GM12878 (cell line): ENCODE measurements at regions not wholly inside any gene's neighbourhood (a gene's known extent, or its start where the extent isn't known, plus 50 kb on each side); places are given as distances from the start of the nearest gene placed in this dataset.

ENCODE experiments used
- ATAC-seq: fragments of 200-7000 bp; cut with Tn5 transposase; 3 replicates; pipeline ENCODE4 v1.9.1; 2020; ENCODE audit warnings: mild to moderate bottlenecking, moderate library complexity
- BruUV-seq: library from RNA; stranded (reverse); fragments of 400-500 nt; replicated peaks from 2 replicates; lab custom pipeline; 2021; lab: Mats Ljungman, UMichigan
- CTCF ChIA-PET: fragments of 300-600 bp; sonication (Branson Sonifier 250); formaldehyde crosslinking; extraction: SDS; loops from one replicate; lab custom pipeline; 2021; ENCODE audit warnings: inconsistent platforms; lab: Yijun Ruan, JAX
- POLR2A ChIA-PET: fragments of 350-600 bp; formaldehyde crosslinking; extraction: SDS; loops from one replicate; lab custom pipeline; 2021; ENCODE audit warnings: inconsistent platforms; lab: Charles Lee
- RAD21 ChIA-PET: fragments of 300-600 bp; sonication (Branson Sonifier 250); formaldehyde crosslinking; loops from one replicate; lab custom pipeline; 2023; ENCODE audit warnings: antibody characterized with exemption; ENCODE audit not compliant: unreplicated experiment; lab: Charles Lee
- SMC1A ChIA-PET: fragments of 300-600 bp; sonication (Branson Sonifier 250); formaldehyde crosslinking; loops from one replicate; lab custom pipeline; 2023; ENCODE audit not compliant: unreplicated experiment, uncharacterized antibody; lab: Charles Lee
- DNase-seq: peaks from one replicate; pipeline ENCODE4 v3.0.0-alpha.2; 2011; ENCODE audit warnings: low read depth, low spot score
- FAIRE-seq: peaks from 3 replicates; lab custom pipeline; 2011; peaks lifted over from hg19 to GRCh38; lab: Jason Lieb, UNC
- H2AFZ ChIP-seq: 2 replicates; pipeline ENCODE4 v1.6.0; 2011; ENCODE audit warnings: low read depth, low read length, control low read depth; ENCODE audit not compliant: control insufficient read depth
- H3K27ac ChIP-seq: 2 replicates; pipeline ENCODE4 v1.5.1; 2011; ENCODE audit warnings: control low read depth; ENCODE audit not compliant: control insufficient read depth, insufficient read depth
- H3K27me3 ChIP-seq, 2 experiments: replicated peaks in 1 of 2; 2 replicates each; pipeline versions ENCODE4 v1.6.0 to v1.6.1; 2011; ENCODE audit warnings: low read length in 1 of 2; ENCODE audit not compliant: control insufficient read depth in 2 of 2, insufficient read depth in 2 of 2
- H3K36me3 ChIP-seq, 2 experiments: 2 replicates each; pipeline ENCODE4 v1.5.1; 2011; ENCODE audit warnings: low read length in 1 of 2; ENCODE audit not compliant: control insufficient read depth in 2 of 2, insufficient read depth in 2 of 2
- H3K4me1 ChIP-seq: 2 replicates; pipeline ENCODE4 v1.6.1; 2011; ENCODE audit warnings: mild to moderate bottlenecking, low read length, moderate library complexity, mixed read lengths; ENCODE audit not compliant: control insufficient read depth, insufficient read depth
- H3K4me2 ChIP-seq: 2 replicates; pipeline ENCODE4 v1.6.0; 2011; ENCODE audit warnings: control low read depth; ENCODE audit not compliant: control insufficient read depth, insufficient read depth
- H3K4me3 ChIP-seq: fragments of 200-600 bp; sonication (generic); 2 replicates; pipeline ENCODE4 v1.5.1; 2016
- H3K79me2 ChIP-seq: 2 replicates; pipeline ENCODE4 v1.6.0; 2011; ENCODE audit warnings: low read length; ENCODE audit not compliant: control insufficient read depth, insufficient read depth
- H3K9ac ChIP-seq: 2 replicates; pipeline ENCODE4 v1.8.0; 2011; ENCODE audit warnings: low read length, control low read depth, mixed read lengths; ENCODE audit not compliant: control insufficient read depth, insufficient read depth
- H3K9me3 ChIP-seq: replicated peaks from 3 replicates; pipeline ENCODE4 v1.5.1; 2011; ENCODE audit warnings: mild to moderate bottlenecking, low read length; ENCODE audit not compliant: control insufficient read depth, insufficient read depth
- H4K20me1 ChIP-seq: 2 replicates; pipeline ENCODE4 v1.6.0; 2011; ENCODE audit not compliant: control insufficient read depth, insufficient read depth
- BHLHE40 ChIP-seq, 2 experiments: fragments of 450-650 bp in 1 of 2; IDR thresholded peaks; 2 replicates each; pipeline ENCODE4 v1.6.1; 2011 to 2017; ENCODE audit warnings: low read depth in 2 of 2, borderline replicate concordance in 1 of 2, improper control_type of control experiment in 1 of 2, low read length in 1 of 2, mild to moderate bottlenecking in 1 of 2
- ETV6 ChIP-seq, 2 experiments: fragments of 450-650 bp in 1 of 2; IDR thresholded peaks in 1 of 2; conservative IDR thresholded peaks in 1 of 2; 2 replicates each; pipeline ENCODE4 v1.6.1; 2014; ENCODE audit warnings: antibody characterized with exemption in 1 of 2, borderline replicate concordance in 1 of 2, low read depth in 1 of 2, mild to moderate bottlenecking in 1 of 2, moderate library complexity in 1 of 2
- HDGF ChIP-seq: fragments of 450-650 bp; IDR thresholded peaks from 2 replicates; pipeline ENCODE4 v1.6.1; 2016; ENCODE audit warnings: antibody characterized with exemption
- NFXL1 ChIP-seq: fragments of 450-650 bp; IDR thresholded peaks from 2 replicates; pipeline ENCODE4 v1.6.1; 2017; ENCODE audit warnings: antibody characterized with exemption, mild to moderate bottlenecking, borderline replicate concordance
- POU2F2 ChIP-seq: IDR thresholded peaks from 3 replicates; pipeline ENCODE4 v1.6.1; 2011; ENCODE audit warnings: low read depth, mild to moderate bottlenecking, low read length, borderline replicate concordance
- RCOR1 ChIP-seq: conservative IDR thresholded peaks from 2 replicates; pipeline ENCODE4 v1.6.1; 2012; ENCODE audit warnings: low read depth, low read length, improper control_type of control experiment
- STAT1 ChIP-seq: fragments of 450-650 bp; conservative IDR thresholded peaks from 2 replicates; pipeline ENCODE4 v1.6.1; 2014; ENCODE audit warnings: antibody characterized with exemption, mild to moderate bottlenecking
- ZBTB33 ChIP-seq: fragments of 450-650 bp; IDR thresholded peaks from 2 replicates; pipeline ENCODE4 v1.6.1; 2017; ENCODE audit warnings: mild to moderate bottlenecking
- WGBS: methylation state at CpG from one replicate; pipeline ENCODE4 v1.1.6; 2016; ENCODE audit warnings: low lambda C conversion rate; ENCODE audit not compliant: insufficient replicate concordance, insufficient coverage; ENCODE audit errors: missing lambda C conversion rate; 5-methylcytosine and 5-hydroxymethylcytosine counted together
- in situ Hi-C: fragments of 300-500 bp; cut with MboI; formaldehyde crosslinking; loops from 9 replicates; pipeline ENCODE4 v1.14.3; 2018; ENCODE audit warnings: mixed read lengths
- intact Hi-C: fragments of 100-400 bp; cut with micrococcal nuclease; formaldehyde crosslinking; loops from one replicate; pipeline ENCODE4 v1.14.2; 2022; ENCODE audit not compliant: unreplicated experiment

GRCh38 chr4:32061916-32062315 lies 1341.7 kb downstream of the PCDH7 start:
- WGBS: 0% methylated on average over 2 of the region's 2 CpGs
- no peak for DNase-seq
- CTCF ChIA-PET: no interaction called here
- RAD21 ChIA-PET: no interaction called here
- ATAC-seq: no peak
- no peak overlapping the region for H2AFZ ChIP-seq
- no peaks in the 10 kb centered on the region for H3K79me2 ChIP-seq
- no TSS peak for BruUV-seq
- no peak overlapping the region for H3K27ac ChIP-seq
- SMC1A ChIA-PET: no interaction called here
- no peaks in the 10 kb centered on the region for H3K4me1 ChIP-seq
- H3K9me3 ChIP-seq: no peaks in the 10 kb centered on the region
- H3K4me2 ChIP-seq: no peak overlapping the region
- POLR2A ChIA-PET: no interaction called here
- TF ChIP-seq BHLHE40 (IDR thresholded peaks at IDR 0.05; ENCODE audit: borderline replicate concordance in 1 of 2, low read depth in 2 of 2, low read length in 1 of 2): no peak
- in situ Hi-C loops: no loop called here
- no peak overlapping the region for H3K9ac ChIP-seq
- intact Hi-C loops: no loop called here
- no peak overlapping the region for H3K4me3 ChIP-seq
- no peak for FAIRE-seq
- no peaks in the 10 kb centered on the region for H3K27me3 ChIP-seq
- no peaks in the 10 kb centered on the region for H3K36me3 ChIP-seq
- H4K20me1 ChIP-seq: no peaks in the 10 kb centered on the region

GRCh38 chr4:32073542-32073941 lies 1353.4 kb downstream of the PCDH7 start:
- no peaks in the 10 kb centered on the region for H3K36me3 ChIP-seq
- no peaks in the 10 kb centered on the region for H3K4me1 ChIP-seq
- intact Hi-C loops (no loop called here), in situ Hi-C loops (no loop called here)
- ChIA-PET POLR2A (no interaction called here), CTCF (no interaction called here), SMC1A (no interaction called here), RAD21 (no interaction called here)
- H3K27me3 ChIP-seq: no peaks in the 10 kb centered on the region
- no peak overlapping the region for H3K9ac ChIP-seq
- 0% methylated on average over 2 of the region's 2 CpGs for WGBS
- H4K20me1 ChIP-seq: no peaks in the 10 kb centered on the region
- no peak overlapping the region for H3K4me2 ChIP-seq
- H3K9me3 ChIP-seq: no peaks in the 10 kb centered on the region
- H3K4me3 ChIP-seq: no peak overlapping the region
- DNase-seq (no peak), ATAC-seq (no peak), FAIRE-seq (no peak)
- H3K79me2 ChIP-seq: no peaks in the 10 kb centered on the region
- H3K27ac ChIP-seq: no peak overlapping the region
- no peak overlapping the region for H2AFZ ChIP-seq
- no TSS peak for BruUV-seq
- TF ChIP-seq NFXL1 (no peak), RCOR1 (no peak), STAT1 (no peak), HDGF (no peak), ZBTB33 (no peak), ETV6 (conservative IDR thresholded peaks at IDR 0.05 in 1 of 2, IDR thresholded peaks at IDR 0.05 in 1 of 2; ENCODE audit: borderline replicate concordance in 1 of 2, low read depth in 1 of 2) (no peak), POU2F2 (no peak)
